ENCODE measurements at regions not wholly inside any gene's neighbourhood (a gene's known extent, or its start where the extent isn't known, plus 50 kb on each side); places are given as distances from the start of the nearest gene placed in this dataset.

DNA sequence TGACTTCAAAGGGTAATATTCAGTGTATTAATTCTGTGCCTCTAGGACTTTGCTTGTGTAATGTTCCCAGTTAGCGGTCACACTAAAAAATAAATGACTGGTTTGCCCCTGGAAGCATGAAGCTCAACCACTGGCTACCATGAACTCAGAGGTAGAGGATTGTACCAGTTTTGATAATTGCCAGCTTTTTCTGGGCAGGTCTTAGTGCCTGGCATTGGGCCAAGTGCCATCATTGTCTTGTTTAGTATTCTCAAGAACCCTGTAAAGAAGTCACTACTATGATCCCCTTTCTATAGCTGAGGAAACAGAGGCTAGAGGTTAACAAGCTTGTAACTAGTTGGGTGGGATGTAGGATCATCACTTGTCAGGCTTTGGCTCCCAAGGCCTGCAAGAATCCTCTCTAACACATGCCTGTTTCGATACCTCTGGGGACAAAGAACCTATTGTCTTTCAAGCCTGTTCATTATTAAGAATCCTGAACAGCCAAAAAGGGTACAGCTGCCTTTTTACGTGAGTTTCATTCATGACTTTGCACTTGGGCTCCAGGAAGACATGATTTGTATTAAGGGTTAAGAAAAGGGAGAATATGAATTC is 121.9 kb upstream of the JUN start:
- WGBS, 2 experiments (ENCODE audit: extremely low coverage in 1 of 2, insufficient coverage in 1 of 2, insufficient read length in 1 of 2, insufficient replicate concordance in 2 of 2, low coverage in 1 of 2, low lambda C conversion rate in 2 of 2, missing lambda C conversion rate in 1 of 2), result 93% methylated on average over 3 of the region's 3 CpGs; no CpG with 5 or more reads in 1 of the 2 experiments

More for the DNA sequence above, 121.9 kb upstream of the JUN start:
- no peak overlapping the region for H2AFZ ChIP-seq (ENCODE audit: low read length)
- no peak overlapping the region for H3K14ac ChIP-seq (ENCODE audit: insufficient read length)
- H3K27ac ChIP-seq (ENCODE audit: low read depth, low read length), result no peak overlapping the region
- no peak overlapping the region for H2AK5ac ChIP-seq (ENCODE audit: low read depth, low read length)
- H4K5ac ChIP-seq (ENCODE audit: insufficient read length, low read depth, low read length), result no peak overlapping the region
- H3K4me2 ChIP-seq (ENCODE audit: insufficient read depth in 1 of 2, low read depth in 2 of 2, low read length in 2 of 2), result no peak overlapping the region
- no peak overlapping the region for H4K91ac ChIP-seq (replicated peaks; ENCODE audit: insufficient read length, low read length)
- H4K8ac ChIP-seq (ENCODE audit: extremely low read depth, insufficient read depth, low read length), result no peak overlapping the region
- no peak overlapping the region for H2BK120ac ChIP-seq (replicated peaks; ENCODE audit: low read depth, low read length)
- ChIA-PET CTCF (ENCODE audit: partially characterized antibody) (no interaction called here), POLR2A (ENCODE audit: partially characterized antibody) (no interaction called here)
- no peak overlapping the region for H3K4ac ChIP-seq (replicated peaks; ENCODE audit: insufficient read length, low read depth, low read length)
- H3K79me1 ChIP-seq (ENCODE audit: low read depth, low read length), result no peaks in the 10 kb centered on the region
- H3K23ac ChIP-seq (ENCODE audit: insufficient read length), result no peak overlapping the region
- no peaks in the 10 kb centered on the region for H4K20me1 ChIP-seq (replicated peaks in 1 of 2; ENCODE audit: control insufficient read depth in 1 of 2, insufficient read depth in 2 of 2, low read length in 2 of 2)
- peaks cover 0 to 4% (median 0%) of the 10 kb centered on the region in 4 experiments; a peak in 3 of 7 replicates for H3K27me3 ChIP-seq (replicated peaks in 1 of 4; ENCODE audit: control insufficient read depth in 3 of 4, extremely low read depth in 1 of 4, insufficient read depth in 3 of 4, low read length in 3 of 4)
- H3K9me3 ChIP-seq (ENCODE audit: insufficient read depth in 2 of 2, low read depth in 1 of 2, low read length in 1 of 2), result no peaks in the 10 kb centered on the region
- no peak overlapping the region for H2BK12ac ChIP-seq (ENCODE audit: low read depth, low read length)
- peaks cover 0 to 6% (median under 1%) of the 10 kb centered on the region in 4 experiments; a peak in 2 of 7 replicates for H3K4me1 ChIP-seq (replicated peaks in 1 of 4; ENCODE audit: control insufficient read depth in 3 of 4, insufficient read depth in 4 of 4, low read length in 3 of 4)
- peaks cover 2% of the 10 kb centered on the region; the same call in 1 of the 2 replicates for H3K23me2 ChIP-seq (ENCODE audit: low read depth, low read length)
- FAIRE-seq (no peak), DNase-seq (ENCODE audit: low read depth in 1 of 2, low spot score in 2 of 2) (no peak)
- H3K18ac ChIP-seq (ENCODE audit: extremely low read depth, low read length), result no peak overlapping the region
- H3K4me3 ChIP-seq (ENCODE audit: extremely low read depth in 1 of 4, insufficient read depth in 2 of 4, low read depth in 3 of 4, low read length in 4 of 4), result no peak overlapping the region
- no peak overlapping the region for H3K9ac ChIP-seq (replicated peaks in 1 of 4; ENCODE audit: extremely low read depth in 1 of 4, low read depth in 3 of 4, low read length in 3 of 4)
- TF ChIP-seq NRF1 (IDR thresholded peaks at IDR 0.05; ENCODE audit: low read depth, low read length) (no peak), SIRT6 (IDR thresholded peaks at IDR 0.05; ENCODE audit: low read length) (no peak), SP2 (IDR thresholded peaks at IDR 0.05; ENCODE audit: low read length) (no peak), TCF12 (IDR thresholded peaks at IDR 0.05; ENCODE audit: low read depth, low read length) (no peak), CHD2 (IDR thresholded peaks at IDR 0.05; ENCODE audit: low read length) (no peak), TAF1 (IDR thresholded peaks at IDR 0.05; ENCODE audit: low read depth, low read length) (no peak), GABPA (IDR thresholded peaks at IDR 0.05; ENCODE audit: borderline replicate concordance, insufficient read depth, low read length) (no peak)
- TF ChIP-seq, protein P1, sequence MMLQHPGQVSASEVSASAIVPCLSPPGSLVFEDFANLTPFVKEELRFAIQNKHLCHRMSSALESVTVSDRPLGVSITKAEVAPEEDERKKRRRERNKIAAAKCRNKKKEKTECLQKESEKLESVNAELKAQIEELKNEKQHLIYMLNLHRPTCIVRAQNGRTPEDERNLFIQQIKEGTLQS (IDR thresholded peaks at IDR 0.05; ENCODE audit: insufficient read depth, low read depth, low read length), result no peak
- TF ChIP-seq, protein P2, sequence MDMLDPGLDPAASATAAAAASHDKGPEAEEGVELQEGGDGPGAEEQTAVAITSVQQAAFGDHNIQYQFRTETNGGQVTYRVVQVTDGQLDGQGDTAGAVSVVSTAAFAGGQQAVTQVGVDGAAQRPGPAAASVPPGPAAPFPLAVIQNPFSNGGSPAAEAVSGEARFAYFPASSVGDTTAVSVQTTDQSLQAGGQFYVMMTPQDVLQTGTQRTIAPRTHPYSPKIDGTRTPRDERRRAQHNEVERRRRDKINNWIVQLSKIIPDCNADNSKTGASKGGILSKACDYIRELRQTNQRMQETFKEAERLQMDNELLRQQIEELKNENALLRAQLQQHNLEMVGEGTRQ (IDR thresholded peaks at IDR 0.05; ENCODE audit: low read length), result no peak
- TF ChIP-seq, protein P3, sequence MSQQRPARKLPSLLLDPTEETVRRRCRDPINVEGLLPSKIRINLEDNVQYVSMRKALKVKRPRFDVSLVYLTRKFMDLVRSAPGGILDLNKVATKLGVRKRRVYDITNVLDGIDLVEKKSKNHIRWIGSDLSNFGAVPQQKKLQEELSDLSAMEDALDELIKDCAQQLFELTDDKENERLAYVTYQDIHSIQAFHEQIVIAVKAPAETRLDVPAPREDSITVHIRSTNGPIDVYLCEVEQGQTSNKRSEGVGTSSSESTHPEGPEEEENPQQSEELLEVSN (IDR thresholded peaks at IDR 0.05), result no peak
- no peaks in the 10 kb centered on the region for H3K36me3 ChIP-seq (ENCODE audit: control insufficient read depth in 2 of 4, insufficient read depth in 4 of 4, low read length in 3 of 4)
- no peaks in the 10 kb centered on the region for H3K79me2 ChIP-seq (ENCODE audit: control insufficient read depth in 1 of 2, insufficient read depth in 2 of 2, low read length in 2 of 2)
- no peak overlapping the region for H2BK15ac ChIP-seq (ENCODE audit: low read length)
- H2BK5ac ChIP-seq (ENCODE audit: low read depth, low read length), result no peak overlapping the region
- H3K56ac ChIP-seq (replicated peaks; ENCODE audit: insufficient read length, low read depth, low read length), result no peak overlapping the region
- no peak overlapping the region for H2BK20ac ChIP-seq (ENCODE audit: low read length)

All from H1 (cell line).